ENCODE measurements at regions not wholly inside any gene's neighbourhood (a gene's known extent, or its start where the extent isn't known, plus 50 kb on each side); places are given as distances from the start of the nearest gene placed in this dataset.

DNA sequence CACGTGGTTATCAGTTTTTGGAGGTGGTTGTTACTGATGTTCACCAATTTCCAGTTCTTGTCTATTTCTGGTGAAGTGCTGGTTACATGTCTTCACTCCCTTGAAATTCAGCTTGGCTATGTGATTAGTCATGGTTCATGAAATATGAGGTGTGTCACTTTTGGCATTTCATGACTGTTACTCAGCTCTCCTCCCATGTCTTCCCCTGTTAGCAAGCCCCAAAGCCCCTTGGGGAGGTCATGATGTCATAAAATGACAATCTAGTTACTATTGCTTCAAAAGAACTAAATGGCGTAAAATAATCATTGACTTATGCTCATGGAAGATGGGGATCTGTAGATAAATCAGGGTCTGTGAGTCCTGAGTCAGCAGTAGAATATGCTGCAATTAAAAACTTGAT, 425.1 kb downstream of the SETD4 start:
- DNase-seq = no peak

- no peak for DNase-seq
Observed at GRCh38 chr21:35633501-35633900, 426.8 kb downstream of the SETD4 start.

DNA sequence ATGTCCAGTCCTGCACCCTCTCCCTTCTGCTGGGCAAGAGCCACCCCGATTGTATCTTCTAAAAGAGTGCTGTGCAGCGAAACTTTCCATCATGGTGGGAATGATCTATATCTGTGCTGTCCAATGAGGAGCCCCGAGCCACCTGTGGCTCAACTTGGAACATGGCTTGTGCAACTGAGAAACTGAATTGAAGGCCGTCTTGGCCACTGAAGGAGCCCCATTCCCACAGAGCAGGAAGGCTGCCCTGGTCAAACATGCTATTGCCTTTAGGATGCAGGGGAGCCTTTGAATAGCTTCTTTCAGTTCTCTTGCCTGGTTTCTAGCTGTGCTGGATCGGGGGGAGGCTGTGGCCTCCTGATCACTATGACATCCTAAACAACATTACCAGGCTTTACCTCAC, 427.6 kb downstream of the SETD4 start:
- no peak for DNase-seq

DNA sequence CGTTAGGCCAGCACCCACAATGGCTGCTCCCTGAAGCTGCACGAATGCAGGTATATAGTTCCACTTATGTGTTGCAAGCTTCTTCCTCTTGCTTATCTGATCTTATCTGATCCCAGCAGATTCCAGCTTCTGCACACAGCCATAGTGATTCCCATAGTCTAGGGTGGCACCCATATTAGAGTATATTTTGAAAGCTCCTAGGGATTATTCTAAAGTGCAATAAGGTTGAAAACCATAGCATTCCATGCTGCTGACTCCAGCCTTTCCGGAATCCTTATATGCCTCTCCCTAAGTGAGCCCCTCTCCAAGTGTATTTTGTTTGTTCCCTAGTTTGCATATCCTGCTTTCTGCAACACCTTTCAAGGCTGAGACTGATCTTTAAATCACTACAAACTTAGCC, 432.0 kb downstream of the SETD4 start:
- DNase-seq = no peak

DNA sequence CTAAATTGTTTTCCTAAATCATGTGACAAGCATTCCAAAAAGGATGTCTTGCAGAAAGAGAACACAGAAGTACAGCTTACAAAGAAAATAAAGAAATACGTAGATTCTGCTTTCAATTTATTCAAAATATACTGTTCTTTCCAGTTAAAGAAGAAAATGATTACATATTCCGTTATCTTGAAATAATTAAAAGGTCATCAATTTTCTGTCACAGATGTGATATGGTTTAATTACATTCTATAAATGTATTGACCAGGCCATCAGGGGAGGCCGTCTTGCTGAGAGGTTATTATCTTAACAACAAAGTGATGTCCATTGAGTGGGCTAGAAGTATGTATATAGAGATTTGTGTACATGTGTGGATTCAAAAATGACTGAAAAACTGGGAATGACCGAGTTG, 432.9 kb downstream of the SETD4 start:
- DNase-seq = no peak

DNA sequence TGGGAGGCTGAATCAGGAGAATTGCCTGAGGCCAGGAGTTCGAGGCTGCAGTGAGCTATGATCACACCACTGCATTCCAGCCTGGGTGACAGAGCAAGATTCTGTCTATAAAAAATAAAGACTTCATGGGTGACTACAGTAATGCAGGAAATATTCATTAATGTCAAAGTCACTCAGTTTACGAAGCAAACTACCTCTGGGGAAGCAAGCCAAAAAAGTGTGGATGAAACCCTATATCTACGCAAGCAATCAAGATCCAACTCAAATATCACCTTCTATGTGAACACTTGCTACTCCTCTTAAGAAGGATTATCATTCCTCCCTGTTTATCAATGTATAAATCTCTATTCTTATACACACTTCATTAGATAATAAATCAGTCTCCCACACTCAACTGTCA, 434.8 kb downstream of the SETD4 start:
- no peak for DNase-seq

- no peak for DNase-seq
Observed at GRCh38 chr21:35624901-35625300, 435.4 kb downstream of the SETD4 start.

GRCh38 chr21:35622612-35623011, 437.7 kb downstream of the SETD4 start:
- no peak for DNase-seq

GRCh38 chr21:35619184-35619583, 441.1 kb downstream of the SETD4 start:
- DNase-seq = no peak

GRCh38 chr21:35617491-35617890, 442.8 kb downstream of the SETD4 start:
- no peak for DNase-seq

DNA sequence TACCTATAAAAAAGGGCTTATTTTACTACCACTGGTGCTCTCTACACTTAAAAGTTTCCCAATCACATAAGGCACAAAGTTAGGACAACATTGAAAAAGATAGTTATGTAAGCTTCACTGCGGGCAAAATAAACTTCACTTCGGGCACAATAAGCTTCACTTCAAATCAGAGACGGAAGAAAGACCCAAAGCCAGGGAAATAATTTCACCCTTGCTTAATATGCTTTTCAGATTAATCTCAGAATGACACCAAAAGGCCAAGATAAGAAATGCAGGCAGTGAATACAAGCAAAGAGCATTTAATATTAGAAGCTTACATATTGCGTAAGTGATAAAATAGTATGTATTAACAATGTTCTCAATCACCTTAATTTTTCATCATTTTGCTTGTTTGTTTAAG, 444.2 kb downstream of the SETD4 start:
- DNase-seq = no peak

GRCh38 chr21:35615325-35615724, 445.0 kb downstream of the SETD4 start:
- no peak for DNase-seq

- DNase-seq = no peak
Observed at GRCh38 chr21:35614396-35614921, 445.9 kb downstream of the SETD4 start.

DNA sequence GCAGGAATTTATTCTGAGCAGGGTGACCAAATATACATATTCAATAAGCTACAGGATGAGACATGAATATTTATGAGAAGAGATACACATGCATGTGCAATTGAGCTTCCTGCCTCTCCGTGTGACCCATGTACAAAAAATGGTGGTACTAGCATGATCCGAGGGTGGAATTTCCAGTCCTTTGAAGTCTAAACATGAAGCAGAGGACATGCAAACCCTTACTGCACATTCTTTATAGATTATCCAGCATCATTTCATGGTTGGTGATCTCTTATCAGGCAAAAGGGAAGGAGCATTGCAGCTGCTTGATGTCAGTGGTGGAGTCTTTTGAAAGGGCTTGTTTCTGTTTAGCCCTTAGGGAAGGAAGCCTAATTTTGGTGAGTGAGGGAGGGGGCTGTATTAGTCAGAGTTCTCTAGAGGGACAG, 448.6 kb downstream of the SETD4 start:
- no peak for DNase-seq

DNA sequence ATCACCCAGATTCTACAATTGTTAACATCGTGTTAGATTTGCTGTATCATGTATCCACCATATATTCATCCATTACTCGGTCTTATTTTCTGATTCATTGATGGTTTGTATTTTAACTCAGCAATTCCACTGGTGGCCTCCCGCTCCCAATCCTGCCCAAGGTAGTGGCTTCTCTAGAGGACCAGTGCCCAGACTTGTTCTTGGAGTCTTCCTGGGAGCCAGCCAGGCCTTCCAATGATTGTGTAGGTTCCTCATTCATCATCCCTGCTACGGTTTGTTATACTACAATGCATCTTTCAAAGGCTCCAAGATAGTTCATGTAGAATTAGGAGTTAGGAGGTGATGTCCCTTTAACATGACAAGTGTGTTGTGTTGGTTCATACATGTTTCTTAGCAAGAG, 451.1 kb downstream of the SETD4 start:
- DNase-seq = no peak

- no peak for DNase-seq
Observed at GRCh38 chr21:35607406-35607805, 452.9 kb downstream of the SETD4 start.

GRCh38 chr21:35606578-35606977, 453.7 kb downstream of the SETD4 start:
- no peak for DNase-seq

DNA sequence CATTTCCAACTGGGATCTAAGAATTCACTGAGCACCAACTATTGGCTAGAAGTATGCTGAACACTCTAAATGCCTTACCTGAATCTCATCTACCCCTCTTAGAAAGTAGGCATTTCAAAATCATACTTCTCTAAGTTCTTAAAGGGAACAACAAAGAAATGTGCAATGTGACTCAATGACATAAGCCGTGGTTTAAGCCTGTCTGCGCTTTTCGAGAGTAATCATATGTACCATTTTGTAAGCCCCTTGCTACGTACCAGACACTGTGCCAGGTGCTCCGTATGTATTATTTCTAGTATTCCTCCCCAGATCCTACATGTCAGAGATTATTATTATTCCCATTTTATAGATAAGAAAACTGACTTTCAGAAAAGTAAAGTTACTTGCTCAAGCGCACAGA, 454.2 kb downstream of the SETD4 start:
- DNase-seq = no peak

DNA sequence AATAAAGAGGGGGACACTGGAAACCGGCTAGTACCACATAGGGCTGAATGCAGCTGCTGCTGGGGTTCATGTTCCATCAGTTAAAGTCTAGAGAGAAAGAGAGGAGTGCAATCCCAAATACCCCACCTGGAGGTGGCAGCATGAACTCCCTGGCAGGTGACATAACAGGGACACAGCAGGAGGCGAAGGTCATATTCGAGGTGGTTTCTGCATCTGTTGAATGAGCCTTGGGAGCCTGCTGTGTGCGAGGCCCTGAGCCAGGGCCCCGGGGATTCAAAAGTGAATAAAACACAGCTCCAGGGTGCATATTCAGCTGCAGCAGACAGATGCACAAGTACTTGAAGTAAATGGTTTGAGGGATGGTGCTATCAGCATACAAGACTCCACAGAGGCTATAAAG, 456.8 kb downstream of the SETD4 start:
- DNase-seq = no peak

DNA sequence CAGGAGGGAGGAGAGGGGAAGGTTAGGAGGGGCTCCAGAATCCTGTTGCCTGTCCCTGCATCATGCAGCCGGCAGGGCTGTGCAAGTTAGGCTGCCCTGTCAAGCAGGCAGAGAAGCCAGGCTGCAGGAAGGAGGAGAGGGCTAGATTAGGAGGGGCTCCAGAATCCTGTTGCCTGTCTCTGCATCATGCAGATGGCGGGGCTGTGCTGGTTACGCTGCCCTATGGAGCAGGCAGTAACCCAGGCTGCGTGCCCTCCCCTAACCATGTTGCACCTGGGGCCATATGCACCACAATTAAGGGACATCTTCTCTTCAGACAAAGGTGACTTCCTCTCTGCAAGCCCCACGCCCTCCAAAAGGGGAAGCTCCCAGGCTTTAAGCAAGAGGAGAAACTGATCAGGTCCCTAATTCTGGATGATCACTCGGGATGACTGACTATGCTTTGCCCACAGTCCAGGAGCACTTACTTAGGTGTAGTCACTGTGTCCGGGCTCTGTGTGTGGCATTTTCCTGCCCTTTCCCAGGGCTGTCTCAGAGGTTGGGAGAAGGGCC, 457.4 kb downstream of the SETD4 start:
- no peak for DNase-seq

DNA sequence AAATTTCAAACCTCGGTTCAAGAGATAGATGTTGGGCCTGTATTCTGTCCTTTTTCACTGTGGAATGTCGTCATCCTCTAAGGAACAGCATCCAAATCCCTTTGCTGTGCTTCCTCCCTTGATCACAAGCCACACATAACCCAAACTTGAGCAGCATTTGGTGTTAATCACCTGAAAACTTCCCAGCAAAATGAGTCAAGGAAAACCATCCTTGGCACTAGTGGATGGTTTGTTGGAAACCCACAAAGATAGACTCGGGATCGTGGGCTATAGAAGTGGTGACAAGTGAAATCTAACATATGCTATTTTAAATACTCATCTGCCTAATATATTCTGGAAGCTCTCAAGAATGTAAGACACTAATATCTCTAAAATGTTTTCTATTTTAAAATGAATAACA, 459.1 kb downstream of the SETD4 start:
- DNase-seq = no peak

DNA sequence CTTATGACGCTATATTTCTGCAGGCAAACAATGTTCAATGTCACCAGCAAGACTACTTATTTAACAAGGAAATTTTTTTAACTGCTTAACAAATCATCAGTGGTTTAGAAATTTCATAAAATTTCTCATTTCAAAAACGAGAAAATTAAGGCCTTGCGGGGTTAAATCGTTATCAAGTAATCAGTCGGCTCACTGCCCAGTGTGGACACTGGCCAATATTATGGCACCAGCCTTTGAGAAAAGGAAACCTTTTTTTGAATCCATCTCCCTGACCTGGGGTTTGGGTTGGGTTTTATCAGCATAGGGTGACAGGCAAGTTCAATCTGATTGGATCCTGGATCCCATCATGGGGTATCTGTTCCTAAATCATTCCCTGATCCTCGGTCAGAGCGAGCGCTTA, 461.2 kb downstream of the SETD4 start:
- DNase-seq = no peak

DNA sequence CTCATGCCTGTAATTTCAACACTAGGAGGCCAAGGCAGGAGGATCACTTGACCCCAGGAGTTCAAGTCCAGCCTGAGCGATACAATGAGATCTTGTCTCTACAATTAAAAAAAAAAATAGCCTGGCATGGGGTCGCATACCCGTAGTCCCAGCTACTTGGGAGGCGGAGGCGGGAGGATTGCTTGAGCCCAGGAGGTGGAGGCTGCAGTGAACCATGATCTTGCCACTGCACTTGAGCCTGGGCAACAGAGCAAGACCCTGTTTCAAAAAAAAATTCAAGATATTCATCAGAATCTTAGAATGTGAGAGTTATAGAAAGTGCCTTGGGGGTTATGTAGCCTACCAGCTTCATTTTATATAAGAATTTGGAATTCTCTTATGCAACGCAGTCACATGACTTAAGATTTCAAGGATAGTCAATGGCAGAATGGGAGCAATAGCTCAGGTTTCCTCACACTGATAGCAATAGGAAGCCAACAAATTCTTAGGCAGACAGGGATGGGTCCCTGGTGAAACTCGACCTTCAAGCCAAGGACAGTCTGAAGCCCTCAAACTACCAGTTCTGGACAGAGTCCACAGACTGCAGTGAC, 462.5 kb downstream of the SETD4 start:
- DNase-seq = no peak

DNA sequence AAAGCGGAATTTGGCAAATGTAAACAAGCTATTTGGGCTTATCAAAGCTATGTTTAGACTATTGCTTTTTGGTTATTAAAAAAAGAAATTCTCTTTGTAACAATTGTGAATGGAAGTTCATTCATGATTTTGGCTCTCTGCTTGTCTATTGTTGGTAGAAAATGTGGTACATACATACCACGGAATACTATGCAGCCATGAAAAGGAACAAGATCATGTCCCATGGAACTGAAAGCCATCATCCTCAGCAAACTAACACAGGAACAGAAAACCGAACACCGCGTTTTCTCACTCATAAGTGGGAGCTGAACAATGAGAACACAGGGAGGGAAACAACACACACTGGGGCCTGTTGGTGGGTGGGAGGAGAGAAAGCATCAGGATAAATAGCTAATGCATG, 465.4 kb downstream of the SETD4 start:
- no peak for DNase-seq

- no peak for DNase-seq
Observed at GRCh38 chr21:35593000-35593502, 467.3 kb downstream of the SETD4 start.

All from activated naive CD4-positive, alpha-beta T cell treated with Interleukin-2 at 50 U/mL for 16 hours (primary cell).